ENCODE measurements at regions not wholly inside any gene's neighbourhood (a gene's known extent, or its start where the extent isn't known, plus 50 kb on each side); places are given as distances from the start of the nearest gene placed in this dataset.
"Not testable (repeated sequence)": the region's sequence is repeated elsewhere in the genome, so short reads cannot be mapped to it uniquely, and the experiment has no call there.

- Histone ChIP-seq H3K27me3 (ENCODE audit: control insufficient read depth, insufficient read depth, low read length) (no peaks in the 10 kb centered on the region), H3K4me3 (ENCODE audit: low read depth, low read length) (no peak overlapping the region), H3K36me3 (ENCODE audit: control insufficient read depth, insufficient read depth, low read length) (no peaks in the 10 kb centered on the region)
- TF ChIP-seq CTCF (IDR thresholded peaks at IDR 0.05; ENCODE audit: insufficient read depth, low read length, severe bottlenecking), result no peak
- no peak for DNase-seq (ENCODE audit: low read depth)
- FAIRE-seq, result no peak
Observed at GRCh38 chr3:61483997-61484396, 77.4 kb upstream of the PTPRG start.

GRCh38 chr3:61493339-61493738 is 68.0 kb upstream of the PTPRG start:
- FAIRE-seq, result no peak
- no peak for DNase-seq (ENCODE audit: low read depth)

GRCh38 chr3:61494309-61494708 is 67.1 kb upstream of the PTPRG start:
- H3K27me3 ChIP-seq (ENCODE audit: control insufficient read depth, insufficient read depth, low read length); H3K4me3 ChIP-seq (ENCODE audit: low read depth, low read length); H3K36me3 ChIP-seq (ENCODE audit: control insufficient read depth, insufficient read depth, low read length); FAIRE-seq; DNase-seq (ENCODE audit: low read depth): not testable (repeated sequence)

More at GRCh38 chr3:61493339-61493738, 68.0 kb upstream of the PTPRG start:
- Histone ChIP-seq H3K36me3 (ENCODE audit: control insufficient read depth, insufficient read depth, low read length) (no peaks in the 10 kb centered on the region), H3K4me3 (ENCODE audit: low read depth, low read length) (no peak overlapping the region), H3K27me3 (ENCODE audit: control insufficient read depth, insufficient read depth, low read length) (no peaks in the 10 kb centered on the region)
- TF ChIP-seq CTCF (IDR thresholded peaks at IDR 0.05; ENCODE audit: insufficient read depth, low read length, severe bottlenecking), result no peak

GRCh38 chr3:61497463-61497862 is 63.9 kb upstream of the PTPRG start:
- no peak for TF ChIP-seq CTCF (IDR thresholded peaks at IDR 0.05; ENCODE audit: insufficient read depth, low read length, severe bottlenecking)
- DNase-seq (ENCODE audit: low read depth), result no peak
- no peaks in the 10 kb centered on the region for H3K27me3 ChIP-seq (ENCODE audit: control insufficient read depth, insufficient read depth, low read length)
- no peak overlapping the region for H3K4me3 ChIP-seq (ENCODE audit: low read depth, low read length)
- FAIRE-seq, result no peak
- no peaks in the 10 kb centered on the region for H3K36me3 ChIP-seq (ENCODE audit: control insufficient read depth, insufficient read depth, low read length)

GRCh38 chr3:61505197-61505596 is 56.2 kb upstream of the PTPRG start:
- Histone ChIP-seq H3K36me3 (ENCODE audit: control insufficient read depth, insufficient read depth, low read length) (no peaks in the 10 kb centered on the region), H3K4me3 (ENCODE audit: low read depth, low read length) (no peak overlapping the region), H3K27me3 (ENCODE audit: control insufficient read depth, insufficient read depth, low read length) (no peaks in the 10 kb centered on the region)
- DNase-seq (ENCODE audit: low read depth) (no peak), FAIRE-seq (no peak)
- TF ChIP-seq CTCF (IDR thresholded peaks at IDR 0.05; ENCODE audit: insufficient read depth, low read length, severe bottlenecking), result no peak

- DNase-seq (ENCODE audit: low read depth), result no peak
- no peaks in the 10 kb centered on the region for H3K36me3 ChIP-seq (ENCODE audit: control insufficient read depth, insufficient read depth, low read length)
- no peak overlapping the region for H3K4me3 ChIP-seq (ENCODE audit: low read depth, low read length)
- no peaks in the 10 kb centered on the region for H3K27me3 ChIP-seq (ENCODE audit: control insufficient read depth, insufficient read depth, low read length)
- no peak for FAIRE-seq
- TF ChIP-seq CTCF (IDR thresholded peaks at IDR 0.05; ENCODE audit: insufficient read depth, low read length, severe bottlenecking), result no peak
Observed at GRCh38 chr3:61507946-61508345, 53.4 kb upstream of the PTPRG start.
